ENCODE measurements at regions not wholly inside any gene's neighbourhood (a gene's known extent, or its start where the extent isn't known, plus 50 kb on each side); places are given as distances from the start of the nearest gene placed in this dataset.

DNA sequence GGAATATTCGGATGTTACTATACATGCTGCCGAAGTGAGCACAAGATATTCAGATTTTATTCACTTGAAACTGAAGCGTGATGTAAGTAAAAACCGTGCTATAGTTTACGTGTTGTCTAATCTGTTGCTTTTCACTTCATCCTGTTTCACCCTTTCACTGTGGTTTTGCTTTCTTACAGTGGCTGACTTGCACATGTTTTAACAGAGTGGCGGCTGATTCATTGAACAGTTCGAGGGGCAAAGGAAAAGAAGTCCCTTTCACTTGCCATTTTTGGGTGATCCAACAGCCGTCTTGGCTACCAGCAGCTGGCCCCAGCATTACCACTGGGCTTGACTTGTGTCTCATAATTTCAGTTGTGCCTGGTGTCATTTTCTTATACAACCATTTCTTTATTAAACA lies 134.0 kb downstream of the IRX1 start:
- H3K27ac ChIP-seq (ENCODE audit: low read length), result no peak overlapping the region
- no peak overlapping the region for H3K4me3 ChIP-seq (ENCODE audit: low read length)
- WGBS (ENCODE audit: insufficient coverage), result 80% methylated on average over 5 of the region's 8 CpGs
- H3K36me3 ChIP-seq (ENCODE audit: control insufficient read depth, insufficient read depth, low read length), result no peaks in the 10 kb centered on the region
- DNase-seq, result no peak
- H3K9me3 ChIP-seq (replicated peaks; ENCODE audit: control insufficient read depth, low read depth, low read length), result no peaks in the 10 kb centered on the region
- no peaks in the 10 kb centered on the region for H3K4me1 ChIP-seq (ENCODE audit: control insufficient read depth, insufficient read depth, low read length)
- H3K27me3 ChIP-seq (ENCODE audit: control insufficient read depth, insufficient read depth, low read length), result no peaks in the 10 kb centered on the region

DNA sequence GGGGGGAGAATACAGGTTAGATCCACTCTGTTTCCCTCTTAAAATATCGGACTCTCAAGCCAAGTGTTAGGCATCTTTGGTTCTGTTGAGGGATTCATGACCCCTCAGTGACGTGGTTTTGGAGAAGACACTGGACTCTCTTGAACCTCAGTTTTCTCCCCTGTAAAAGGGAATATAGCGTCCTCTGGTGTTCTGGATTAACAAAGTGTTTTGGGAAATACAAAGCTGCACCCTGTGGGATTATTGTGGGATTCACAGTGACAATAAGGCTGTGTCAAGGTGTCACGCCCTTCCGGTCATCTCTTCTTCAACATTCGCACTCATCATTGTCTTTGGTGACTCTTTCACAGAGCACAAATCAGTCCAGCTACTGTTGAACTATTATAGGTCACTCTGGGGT lies 139.0 kb downstream of the IRX1 start:
- 92% methylated on average over 4 of the region's 6 CpGs for WGBS (ENCODE audit: insufficient coverage)
- DNase-seq, result no peak
- no peaks in the 10 kb centered on the region for H3K27me3 ChIP-seq (ENCODE audit: control insufficient read depth, insufficient read depth, low read length)

DNA sequence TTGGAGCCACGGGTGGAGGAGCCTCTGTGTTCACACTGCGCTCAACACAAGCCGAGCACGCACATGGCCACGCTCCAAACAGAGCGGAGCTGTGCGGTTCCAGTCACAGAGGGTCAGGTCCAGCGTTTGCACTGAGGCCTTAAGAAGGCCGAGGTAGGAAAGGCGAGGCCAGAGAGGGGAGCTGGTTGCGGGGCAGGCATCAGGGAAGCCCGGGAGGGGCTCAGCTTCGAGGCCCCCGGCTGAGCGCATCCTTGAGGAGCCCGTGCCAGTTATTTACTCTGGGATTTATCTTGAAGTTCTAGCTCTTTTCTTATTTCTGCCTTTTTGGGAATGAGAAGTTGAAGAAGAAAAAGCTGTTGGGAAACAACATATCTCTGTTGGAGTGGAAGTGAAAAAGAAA lies 140.8 kb downstream of the IRX1 start:
- no peaks in the 10 kb centered on the region for H3K27me3 ChIP-seq (ENCODE audit: control insufficient read depth, insufficient read depth, low read length)
- 73% methylated on average over 16 of the region's 16 CpGs for WGBS (ENCODE audit: insufficient coverage)
- H3K4me3 ChIP-seq (ENCODE audit: low read length), result no peak overlapping the region
- no peaks in the 10 kb centered on the region for H3K36me3 ChIP-seq (ENCODE audit: control insufficient read depth, insufficient read depth, low read length)
- H3K4me1 ChIP-seq (ENCODE audit: control insufficient read depth, insufficient read depth, low read length), result no peaks in the 10 kb centered on the region
- H3K27ac ChIP-seq (ENCODE audit: low read length), result no peak overlapping the region
- no peak for DNase-seq
- H3K9me3 ChIP-seq (replicated peaks; ENCODE audit: control insufficient read depth, low read depth, low read length), result no peaks in the 10 kb centered on the region

More for the DNA sequence above, 139.0 kb downstream of the IRX1 start:
- H3K36me3 ChIP-seq (ENCODE audit: control insufficient read depth, insufficient read depth, low read length), result no peaks in the 10 kb centered on the region
- no peak overlapping the region for H3K27ac ChIP-seq (ENCODE audit: low read length)
- H3K4me1 ChIP-seq (ENCODE audit: control insufficient read depth, insufficient read depth, low read length), result no peaks in the 10 kb centered on the region
- H3K4me3 ChIP-seq (ENCODE audit: low read length), result no peak overlapping the region
- no peaks in the 10 kb centered on the region for H3K9me3 ChIP-seq (replicated peaks; ENCODE audit: control insufficient read depth, low read depth, low read length)

DNA sequence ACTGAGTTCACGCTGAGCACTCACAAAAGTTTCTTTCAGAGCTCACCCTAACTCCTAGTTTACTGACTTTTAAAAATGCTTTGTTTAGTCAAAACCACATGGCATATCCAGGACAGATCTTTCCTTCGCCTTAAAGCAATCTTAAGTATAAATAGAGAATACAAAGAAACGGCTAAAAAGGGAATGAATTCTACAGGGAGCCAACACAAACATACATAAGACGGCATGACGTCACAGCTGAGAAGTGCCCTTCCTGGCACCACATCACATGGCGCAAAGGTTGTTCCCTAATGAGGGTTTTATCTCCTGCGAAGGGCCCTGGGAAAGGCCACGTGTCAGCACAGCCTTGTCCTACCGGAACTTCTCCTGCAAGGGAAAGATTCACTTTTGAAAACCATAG lies 141.3 kb downstream of the IRX1 start:
- Histone ChIP-seq H3K36me3 (ENCODE audit: control insufficient read depth, insufficient read depth, low read length) (no peaks in the 10 kb centered on the region), H3K27ac (ENCODE audit: low read length) (no peak overlapping the region), H3K9me3 (replicated peaks; ENCODE audit: control insufficient read depth, low read depth, low read length) (no peaks in the 10 kb centered on the region), H3K4me3 (ENCODE audit: low read length) (no peak overlapping the region), H3K4me1 (ENCODE audit: control insufficient read depth, insufficient read depth, low read length) (no peaks in the 10 kb centered on the region), H3K27me3 (ENCODE audit: control insufficient read depth, insufficient read depth, low read length) (no peaks in the 10 kb centered on the region)
- DNase-seq, result no peak
- 84% methylated on average over 5 of the region's 9 CpGs for WGBS (ENCODE audit: insufficient coverage)

DNA sequence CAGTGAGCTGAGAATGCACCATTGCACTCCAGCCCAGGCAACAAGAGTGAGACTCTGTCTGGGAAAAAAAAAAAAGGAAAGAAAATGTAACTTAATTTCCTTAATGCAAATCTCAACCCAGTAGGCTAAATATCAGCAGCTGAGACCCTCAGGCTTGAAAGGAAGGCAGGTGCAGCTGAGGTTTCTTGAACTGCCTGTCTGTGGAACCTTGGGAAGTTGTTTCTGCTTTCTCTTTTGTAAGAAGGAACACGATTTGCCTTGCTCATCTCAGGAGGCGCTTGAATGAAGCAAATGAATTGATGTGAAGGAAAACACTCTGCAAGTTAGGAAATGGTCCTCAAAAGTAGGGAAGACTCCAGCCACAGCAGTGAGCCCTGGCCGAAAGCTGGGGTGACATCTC lies 143.3 kb downstream of the IRX1 start:
- H3K9me3 ChIP-seq (replicated peaks; ENCODE audit: control insufficient read depth, low read depth, low read length), result no peaks in the 10 kb centered on the region
- WGBS (ENCODE audit: insufficient coverage), result 81% methylated on average over 2 of the region's 3 CpGs
- DNase-seq, result no peak
- no peak overlapping the region for H3K4me3 ChIP-seq (ENCODE audit: low read length)
- H3K4me1 ChIP-seq (ENCODE audit: control insufficient read depth, insufficient read depth, low read length), result no peaks in the 10 kb centered on the region
- no peaks in the 10 kb centered on the region for H3K27me3 ChIP-seq (ENCODE audit: control insufficient read depth, insufficient read depth, low read length)
- H3K27ac ChIP-seq (ENCODE audit: low read length), result no peak overlapping the region
- H3K36me3 ChIP-seq (ENCODE audit: control insufficient read depth, insufficient read depth, low read length), result no peaks in the 10 kb centered on the region

DNA sequence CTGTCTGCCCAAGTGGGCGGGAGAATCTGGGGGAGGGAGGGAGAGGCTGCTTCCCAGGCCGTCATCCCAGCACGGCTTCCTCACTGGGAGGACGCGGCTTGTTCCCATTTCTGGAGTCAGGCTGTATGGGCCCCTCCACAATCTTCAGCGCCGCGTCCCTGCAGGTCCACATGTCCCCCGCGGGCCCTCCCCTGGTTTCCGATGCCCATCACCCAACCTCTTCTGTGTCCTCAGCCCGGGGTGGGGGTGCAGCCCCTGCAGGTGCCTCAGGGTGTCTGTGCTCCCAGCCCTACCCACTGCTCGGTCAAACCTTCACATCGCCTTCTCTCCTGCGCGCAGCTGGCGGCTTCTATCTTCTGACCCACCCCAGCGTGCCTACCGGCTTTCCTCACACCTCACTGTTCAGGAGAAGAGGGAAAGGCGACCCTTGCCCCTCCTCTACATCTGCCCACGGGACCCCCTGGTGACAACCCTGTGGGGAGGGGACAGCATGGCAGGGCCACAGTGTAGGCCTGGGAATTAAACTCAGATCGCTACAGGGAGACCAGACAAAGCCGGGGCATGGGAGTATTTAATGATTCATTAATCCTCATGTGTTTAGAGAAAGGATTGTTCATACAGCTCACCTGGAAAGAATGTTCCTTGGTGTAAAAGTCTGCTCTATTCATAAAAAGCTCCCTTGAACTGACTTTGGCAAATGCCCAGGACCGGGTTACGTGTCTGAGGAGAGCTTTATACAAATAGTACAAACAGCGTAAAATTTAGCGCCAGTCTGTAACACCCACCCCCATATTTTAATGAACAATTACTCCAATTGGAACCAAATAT lies 145.1 kb downstream of the IRX1 start:
- WGBS (ENCODE audit: insufficient coverage), result 81% methylated on average over 15 of the region's 27 CpGs
- no peak overlapping the region for H3K4me3 ChIP-seq (ENCODE audit: low read length)
- no peaks in the 10 kb centered on the region for H3K36me3 ChIP-seq (ENCODE audit: control insufficient read depth, insufficient read depth, low read length)
- no peak overlapping the region for H3K27ac ChIP-seq (ENCODE audit: low read length)
- no peaks in the 10 kb centered on the region for H3K9me3 ChIP-seq (replicated peaks; ENCODE audit: control insufficient read depth, low read depth, low read length)
- H3K27me3 ChIP-seq (ENCODE audit: control insufficient read depth, insufficient read depth, low read length), result no peaks in the 10 kb centered on the region
- DNase-seq, result no peak
- no peaks in the 10 kb centered on the region for H3K4me1 ChIP-seq (ENCODE audit: control insufficient read depth, insufficient read depth, low read length)

DNA sequence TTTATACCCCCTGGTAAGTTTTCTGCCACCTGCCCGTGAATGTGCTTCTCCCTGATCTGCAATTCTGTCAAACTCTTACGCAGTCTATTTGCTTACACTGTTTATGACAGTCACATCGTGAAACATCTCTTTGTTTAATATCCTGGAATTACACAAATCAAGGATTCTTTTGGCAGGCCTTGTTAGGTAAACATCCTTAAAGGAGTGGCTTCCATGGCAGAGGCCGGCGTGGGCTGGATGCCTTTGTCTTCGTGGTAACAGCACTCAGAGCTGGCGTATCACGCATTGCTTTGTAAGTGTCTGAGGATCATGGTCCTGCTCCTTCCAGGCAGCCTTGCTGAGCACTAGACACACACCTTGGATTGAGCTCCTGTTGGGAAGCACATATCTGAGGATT lies 145.7 kb downstream of the IRX1 start:
- WGBS (ENCODE audit: insufficient coverage), result 80% methylated on average over 8 of the region's 8 CpGs
- no peak for DNase-seq
- H3K27ac ChIP-seq (ENCODE audit: low read length), result no peak overlapping the region
- no peaks in the 10 kb centered on the region for H3K9me3 ChIP-seq (replicated peaks; ENCODE audit: control insufficient read depth, low read depth, low read length)
- no peaks in the 10 kb centered on the region for H3K27me3 ChIP-seq (ENCODE audit: control insufficient read depth, insufficient read depth, low read length)
- no peaks in the 10 kb centered on the region for H3K4me1 ChIP-seq (ENCODE audit: control insufficient read depth, insufficient read depth, low read length)
- H3K4me3 ChIP-seq (ENCODE audit: low read length), result no peak overlapping the region
- H3K36me3 ChIP-seq (ENCODE audit: control insufficient read depth, insufficient read depth, low read length), result no peaks in the 10 kb centered on the region

DNA sequence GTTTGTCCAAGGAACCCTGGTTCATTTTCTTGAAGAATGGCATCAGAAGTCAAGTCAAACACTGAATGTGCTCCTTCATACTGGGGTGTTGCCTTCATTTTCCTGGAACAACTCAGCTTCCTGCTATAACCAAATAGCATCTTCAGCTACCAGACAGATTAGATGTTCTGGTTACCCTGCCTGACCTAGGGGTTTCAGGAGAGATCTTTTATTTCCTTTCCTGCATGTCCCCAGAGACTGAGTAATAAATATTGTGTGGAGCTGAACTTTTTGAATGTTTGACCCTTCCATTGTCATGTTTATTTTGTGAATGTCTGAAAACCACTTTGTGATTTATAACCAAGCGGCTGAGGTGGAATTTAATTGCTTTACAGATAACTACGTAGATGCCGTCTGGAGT lies 147.1 kb downstream of the IRX1 start:
- H3K4me3 ChIP-seq (ENCODE audit: low read length), result no peak overlapping the region
- WGBS (ENCODE audit: insufficient coverage), result 60% methylated on average over 2 of the region's 3 CpGs
- peaks cover 4% of the 10 kb centered on the region for H3K9me3 ChIP-seq (replicated peaks; ENCODE audit: control insufficient read depth, low read depth, low read length)
- H3K4me1 ChIP-seq (ENCODE audit: control insufficient read depth, insufficient read depth, low read length), result no peaks in the 10 kb centered on the region
- H3K36me3 ChIP-seq (ENCODE audit: control insufficient read depth, insufficient read depth, low read length), result no peaks in the 10 kb centered on the region
- no peaks in the 10 kb centered on the region for H3K27me3 ChIP-seq (ENCODE audit: control insufficient read depth, insufficient read depth, low read length)
- no peak for DNase-seq
- no peak overlapping the region for H3K27ac ChIP-seq (ENCODE audit: low read length)

DNA sequence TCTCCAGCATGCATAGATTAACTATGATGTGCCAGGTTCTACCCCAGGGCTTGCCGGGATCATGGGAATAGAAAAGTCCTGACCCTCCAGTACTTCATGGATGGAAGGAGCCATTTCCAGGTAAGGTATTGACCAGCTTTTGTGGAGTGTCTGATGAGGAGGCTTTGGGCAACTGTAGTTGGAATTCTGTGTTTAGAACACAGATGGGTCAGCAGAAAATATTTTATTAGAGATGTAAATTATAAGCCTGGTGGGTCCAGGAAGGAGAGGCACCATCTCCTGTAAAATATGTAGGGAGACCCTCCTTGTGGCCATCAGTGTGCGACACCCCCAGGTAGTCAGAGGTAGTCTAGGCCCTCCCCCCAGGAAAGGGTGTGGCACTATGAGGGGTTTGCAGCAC lies 156.2 kb downstream of the IRX1 start:
- H3K36me3 ChIP-seq (ENCODE audit: control insufficient read depth, insufficient read depth, low read length), result no peaks in the 10 kb centered on the region
- WGBS (ENCODE audit: insufficient coverage), result 83% methylated on average over 2 of the region's 2 CpGs
- H3K4me3 ChIP-seq (ENCODE audit: low read length), result no peak overlapping the region
- H3K9me3 ChIP-seq (replicated peaks; ENCODE audit: control insufficient read depth, low read depth, low read length), result peaks cover 6% of the 10 kb centered on the region
- no peak overlapping the region for H3K27ac ChIP-seq (ENCODE audit: low read length)
- DNase-seq, result no peak
- peaks cover 4% of the 10 kb centered on the region for H3K27me3 ChIP-seq (ENCODE audit: control insufficient read depth, insufficient read depth, low read length)
- H3K4me1 ChIP-seq (ENCODE audit: control insufficient read depth, insufficient read depth, low read length), result no peaks in the 10 kb centered on the region

DNA sequence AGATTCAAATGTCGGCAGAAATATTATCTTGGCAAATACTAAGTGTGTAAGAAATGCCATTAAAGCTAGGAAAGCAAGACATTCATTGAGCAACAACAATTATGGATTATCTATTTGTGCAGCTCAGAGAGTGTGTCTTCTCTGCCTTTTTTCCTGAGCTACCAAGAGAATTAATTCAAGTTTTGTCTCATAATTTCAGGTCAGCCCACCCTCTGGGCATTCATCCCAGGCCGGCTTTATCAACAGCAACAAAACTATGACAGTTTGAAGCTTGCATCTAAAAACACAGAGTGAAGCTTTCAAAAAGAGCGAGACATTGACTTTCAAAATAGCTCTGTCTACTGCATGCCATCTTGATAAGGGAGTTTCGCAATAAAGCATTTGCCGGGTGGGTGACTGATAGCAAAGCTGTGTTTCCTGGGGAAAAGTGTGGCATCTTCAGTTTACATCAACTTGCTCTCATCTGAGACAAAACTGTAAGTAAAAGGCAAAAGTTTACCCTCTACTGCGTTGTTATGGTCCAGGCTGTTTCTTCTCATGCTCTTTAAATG lies 182.4 kb downstream of the IRX1 start:
- H3K36me3 ChIP-seq (ENCODE audit: control insufficient read depth, insufficient read depth, low read length), result no peaks in the 10 kb centered on the region
- no peaks in the 10 kb centered on the region for H3K9me3 ChIP-seq (replicated peaks; ENCODE audit: control insufficient read depth, low read depth, low read length)
- H3K27ac ChIP-seq (ENCODE audit: low read length), result no peak overlapping the region
- H3K4me1 ChIP-seq (ENCODE audit: control insufficient read depth, insufficient read depth, low read length), result peaks cover 4% of the 10 kb centered on the region
- H3K27me3 ChIP-seq (ENCODE audit: control insufficient read depth, insufficient read depth, low read length), result no peaks in the 10 kb centered on the region
- 100% methylated on average over 2 of the region's 6 CpGs for WGBS (ENCODE audit: insufficient coverage)
- H3K4me3 ChIP-seq (ENCODE audit: low read length), result no peak overlapping the region
- DNase-seq, result no peak

All from muscle of leg (tissue), 3 donors.